ENCODE measurements at regions not wholly inside any gene's neighbourhood (a gene's known extent, or its start where the extent isn't known, plus 50 kb on each side); places are given as distances from the start of the nearest gene placed in this dataset.

DNA sequence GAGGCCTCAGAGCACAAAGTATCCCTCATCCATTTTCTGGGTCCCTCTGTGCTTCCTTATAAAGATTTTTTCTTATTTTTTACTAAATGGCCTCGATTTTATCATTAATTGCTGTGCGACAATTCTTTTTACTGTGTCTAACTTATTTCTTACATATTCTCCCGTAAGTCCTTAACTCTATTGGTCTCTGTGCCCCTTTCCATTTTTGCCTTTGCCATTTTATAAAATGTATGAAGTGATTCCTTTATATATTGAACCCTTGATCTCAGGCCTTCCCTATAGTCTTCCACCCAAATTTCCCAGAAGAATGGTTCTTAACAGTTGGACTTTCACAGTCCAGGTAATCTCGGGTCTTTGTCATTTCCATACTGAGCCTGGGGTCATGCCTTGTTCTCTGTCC, 55.0 kb upstream of the ESRRB start:
- TF ChIP-seq, protein P1, sequence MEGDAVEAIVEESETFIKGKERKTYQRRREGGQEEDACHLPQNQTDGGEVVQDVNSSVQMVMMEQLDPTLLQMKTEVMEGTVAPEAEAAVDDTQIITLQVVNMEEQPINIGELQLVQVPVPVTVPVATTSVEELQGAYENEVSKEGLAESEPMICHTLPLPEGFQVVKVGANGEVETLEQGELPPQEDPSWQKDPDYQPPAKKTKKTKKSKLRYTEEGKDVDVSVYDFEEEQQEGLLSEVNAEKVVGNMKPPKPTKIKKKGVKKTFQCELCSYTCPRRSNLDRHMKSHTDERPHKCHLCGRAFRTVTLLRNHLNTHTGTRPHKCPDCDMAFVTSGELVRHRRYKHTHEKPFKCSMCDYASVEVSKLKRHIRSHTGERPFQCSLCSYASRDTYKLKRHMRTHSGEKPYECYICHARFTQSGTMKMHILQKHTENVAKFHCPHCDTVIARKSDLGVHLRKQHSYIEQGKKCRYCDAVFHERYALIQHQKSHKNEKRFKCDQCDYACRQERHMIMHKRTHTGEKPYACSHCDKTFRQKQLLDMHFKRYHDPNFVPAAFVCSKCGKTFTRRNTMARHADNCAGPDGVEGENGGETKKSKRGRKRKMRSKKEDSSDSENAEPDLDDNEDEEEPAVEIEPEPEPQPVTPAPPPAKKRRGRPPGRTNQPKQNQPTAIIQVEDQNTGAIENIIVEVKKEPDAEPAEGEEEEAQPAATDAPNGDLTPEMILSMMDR (IDR thresholded peaks at IDR 0.05; ENCODE audit: borderline replicate concordance, control extremely low read depth, extremely low read depth, insufficient read depth, missing control alignments), result no peak
- in situ Hi-C loops (cut with MboI; ENCODE audit: low sequenced_read_pairs, unreplicated experiment), result no loop called here
- no peak for DNase-seq (ENCODE audit: low spot score)

DNA sequence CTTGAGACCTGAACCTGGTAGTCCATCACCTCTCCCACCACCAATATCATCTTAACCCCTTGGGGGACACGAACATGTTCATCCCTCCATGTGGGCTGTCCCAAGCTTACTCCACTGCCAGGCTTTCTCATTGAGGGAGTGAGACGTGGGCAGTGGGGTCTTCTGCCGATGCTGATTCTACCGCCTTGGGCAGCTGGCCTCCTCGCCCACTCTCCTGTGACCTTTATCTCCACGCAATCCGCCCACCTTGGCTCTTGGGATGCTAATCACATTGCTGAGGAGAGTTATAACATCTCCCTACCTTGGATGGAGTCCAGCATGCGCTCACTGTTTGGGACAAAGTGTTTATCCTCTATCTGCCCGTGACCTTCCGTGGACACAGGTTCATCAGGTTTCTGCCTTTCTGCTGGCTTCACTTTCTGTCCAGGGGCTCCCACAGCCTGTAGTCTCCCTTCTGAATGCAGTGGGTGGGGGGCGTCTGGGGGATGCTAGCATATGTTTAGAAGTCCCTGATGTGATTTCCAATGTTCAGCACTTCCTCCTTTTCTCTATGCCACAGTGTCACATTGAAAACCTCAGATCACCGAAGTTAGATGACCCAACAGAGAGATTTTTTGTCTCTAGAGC, 53.2 kb upstream of the ESRRB start:
- DNase-seq (ENCODE audit: low spot score), result no peak
- in situ Hi-C loops (cut with MboI; ENCODE audit: low sequenced_read_pairs, unreplicated experiment), result no loop called here
- TF ChIP-seq, protein P1 (IDR thresholded peaks at IDR 0.05; ENCODE audit: borderline replicate concordance, control extremely low read depth, extremely low read depth, insufficient read depth, missing control alignments), result no peak

GRCh38 chr14:76323331-76324050, 52.4 kb upstream of the ESRRB start:
- TF ChIP-seq, protein P1 (IDR thresholded peaks at IDR 0.05; ENCODE audit: borderline replicate concordance, control extremely low read depth, extremely low read depth, insufficient read depth, missing control alignments), result no peak
- in situ Hi-C loops (cut with MboI; ENCODE audit: low sequenced_read_pairs, unreplicated experiment), result no loop called here
- DNase-seq (ENCODE audit: low spot score), result no peak

GRCh38 chr14:76324133-76324532, 51.8 kb upstream of the ESRRB start:
- in situ Hi-C loops (cut with MboI; ENCODE audit: low sequenced_read_pairs, unreplicated experiment), result no loop called here
- DNase-seq (ENCODE audit: low spot score), result no peak

More at GRCh38 chr14:76324133-76324532, 51.8 kb upstream of the ESRRB start:
- TF ChIP-seq, protein P1 (IDR thresholded peaks at IDR 0.05; ENCODE audit: borderline replicate concordance, control extremely low read depth, extremely low read depth, insufficient read depth, missing control alignments), result no peak
